Fibroblast of villous mesenchyme (primary cell): ENCODE measurements at regions not wholly inside any gene's neighbourhood (a gene's known extent, or its start where the extent isn't known, plus 50 kb on each side); places are given as distances from the start of the nearest gene placed in this dataset.

ENCODE experiments used
- DNase-seq: peaks from one replicate; pipeline ENCODE4 v3.0.0-alpha.2; 2010; ENCODE audit warnings: low read depth
- H3K4me3 ChIP-seq: 2 replicates; pipeline ENCODE4 v1.5.1; 2011; ENCODE audit warnings: low read depth, mild to moderate bottlenecking, low read length
- CTCF ChIP-seq: IDR thresholded peaks from 2 replicates; pipeline ENCODE4 v1.5.1; 2012; ENCODE audit warnings: low read depth, mild to moderate bottlenecking, low read length; ENCODE audit not compliant: insufficient read depth

- no peak for TF ChIP-seq CTCF
- no peak overlapping the region for H3K4me3 ChIP-seq
- no peak for DNase-seq
Measured at GRCh38 chr10:6737080-6737641, 157.1 kb upstream of the PRKCQ start.

- TF ChIP-seq CTCF: no peak
- no peak for DNase-seq
Measured at GRCh38 chr10:6734286-6734685, 154.2 kb upstream of the PRKCQ start.

GRCh38 chr10:6729861-6730344 is 149.8 kb upstream of the PRKCQ start:
- DNase-seq: peak; percentile 70
- no peak overlapping the region for H3K4me3 ChIP-seq
- no peak for TF ChIP-seq CTCF

More at GRCh38 chr10:6734286-6734685, 154.2 kb upstream of the PRKCQ start:
- no peak overlapping the region for H3K4me3 ChIP-seq

- H3K4me3 ChIP-seq: no peak overlapping the region
- TF ChIP-seq CTCF: no peak
- DNase-seq: peak; percentile 48
Measured at GRCh38 chr10:6729071-6729774, 149.1 kb upstream of the PRKCQ start.

GRCh38 chr10:6726924-6727323 is 146.8 kb upstream of the PRKCQ start:
- no peak for DNase-seq
- no peak overlapping the region for H3K4me3 ChIP-seq
- no peak for TF ChIP-seq CTCF

GRCh38 chr10:6722616-6723004 is 142.5 kb upstream of the PRKCQ start:
- H3K4me3 ChIP-seq: no peak overlapping the region
- TF ChIP-seq CTCF: no peak
- DNase-seq: no peak
